ENCODE measurements at regions not wholly inside any gene's neighbourhood (a gene's known extent, or its start where the extent isn't known, plus 50 kb on each side); places are given as distances from the start of the nearest gene placed in this dataset.

DNA sequence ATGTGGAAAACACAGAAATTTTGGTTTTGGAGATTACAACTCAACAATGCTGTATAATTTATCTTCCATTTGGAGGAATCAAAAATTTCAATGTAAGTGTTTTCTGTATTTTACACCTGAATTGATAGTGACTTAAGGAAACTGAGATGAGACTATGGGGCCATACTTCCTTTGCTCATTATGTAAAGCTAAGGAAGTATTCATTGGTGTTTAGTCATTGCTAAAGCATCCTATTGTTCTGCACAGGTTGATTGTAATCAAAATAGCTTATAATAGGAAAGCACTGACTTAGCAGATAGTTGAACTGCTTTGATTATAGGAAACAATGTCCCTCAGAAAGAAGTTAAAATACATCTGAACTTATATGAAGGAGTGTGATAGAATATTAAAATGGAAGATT is 244.4 kb upstream of the SLITRK5 start:
- TF ChIP-seq GATA2 (IDR thresholded peaks at IDR 0.05; ENCODE audit: low read depth, low read length) (no peak), GATA3 (IDR thresholded peaks at IDR 0.05; ENCODE audit: low read depth, low read length) (no peak)
